Liver (tissue), 8 donors: ENCODE measurements at regions not wholly inside any gene's neighbourhood (a gene's known extent, or its start where the extent isn't known, plus 50 kb on each side); places are given as distances from the start of the nearest gene placed in this dataset.

ENCODE experiments used
- DNase-seq: peaks from one replicate; pipeline ENCODE4 v3.0.0-alpha.2; 2017; ENCODE audit warnings: low spot score
- H3K27ac ChIP-seq, 2 donors: one replicate each; pipeline ENCODE4 v1.7.0; 2013; ENCODE audit warnings: inconsistent platforms in 2 of 2, low read length in 2 of 2, control low read depth in 1 of 2, low read depth in 1 of 2, mild to moderate bottlenecking in 1 of 2
- H3K27me3 ChIP-seq, 4 donors: one replicate each; pipeline versions ENCODE4 v1.6.1 to v1.7.0; 2013; ENCODE audit warnings: low read length in 3 of 4, inconsistent platforms in 1 of 4, mild to moderate bottlenecking in 1 of 4, moderate library complexity in 1 of 4; ENCODE audit not compliant: control insufficient read depth in 4 of 4, insufficient read depth in 4 of 4
- H3K36me3 ChIP-seq, 4 donors: one replicate each; pipeline versions ENCODE4 v1.6.1 to v1.7.0; 2013; ENCODE audit warnings: low read length in 3 of 4, mild to moderate bottlenecking in 3 of 4, low read depth in 1 of 4, moderate library complexity in 1 of 4; ENCODE audit not compliant: control insufficient read depth in 4 of 4, insufficient read depth in 3 of 4
- H3K4me1 ChIP-seq, 4 donors: one replicate each; pipeline versions ENCODE4 v1.6.1 to v1.7.0; 2013; ENCODE audit warnings: low read length in 3 of 4, mild to moderate bottlenecking in 3 of 4, moderate library complexity in 1 of 4; ENCODE audit not compliant: control insufficient read depth in 4 of 4, insufficient read depth in 4 of 4
- H3K4me3 ChIP-seq, 3 donors: one replicate each; pipeline versions ENCODE4 v1.6.1 to v1.7.0; 2013; ENCODE audit warnings: low read length in 3 of 3, control low read depth in 1 of 3, low read depth in 1 of 3, mild to moderate bottlenecking in 1 of 3
- H3K9ac ChIP-seq, 2 donors: one replicate each; pipeline ENCODE4 v1.7.0; 2013; ENCODE audit warnings: low read length in 2 of 2, mild to moderate bottlenecking in 2 of 2, moderate library complexity in 2 of 2, control low read depth in 1 of 2, low read depth in 1 of 2
- H3K9me3 ChIP-seq, 4 donors: one replicate each; pipeline versions ENCODE4 v1.6.1 to v1.7.0; 2013; ENCODE audit warnings: low read length in 3 of 4; ENCODE audit not compliant: control insufficient read depth in 4 of 4
- EGR1 ChIP-seq, 2 donors: IDR thresholded peaks; 2 replicates each; pipeline ENCODE4 v1.6.1; 2016 to 2018; ENCODE audit warnings: antibody characterized with exemption in 2 of 2, low read depth in 2 of 2
- FOXA1 ChIP-seq: IDR thresholded peaks from 2 replicates; pipeline ENCODE4 v1.6.1; 2016; ENCODE audit warnings: antibody characterized with exemption
- FOXA2 ChIP-seq: IDR thresholded peaks from 2 replicates; pipeline ENCODE4 v1.6.1; 2016; ENCODE audit warnings: antibody characterized with exemption
- GABPA ChIP-seq, 2 donors: IDR thresholded peaks in 1 of 2; conservative IDR thresholded peaks in 1 of 2; 2 replicates each; pipeline ENCODE4 v1.6.1; 2016; ENCODE audit warnings: antibody characterized with exemption in 2 of 2, mild to moderate bottlenecking in 1 of 2, moderate library complexity in 1 of 2
- HNF4A ChIP-seq, 2 donors: conservative IDR thresholded peaks; 2 replicates each; pipeline ENCODE4 v1.6.1; 2016; ENCODE audit warnings: antibody characterized with exemption in 2 of 2, mild to moderate bottlenecking in 2 of 2
- HNF4G ChIP-seq: IDR thresholded peaks from 2 replicates; pipeline ENCODE4 v1.6.1; 2016; ENCODE audit warnings: antibody characterized with exemption
- NR2F2 ChIP-seq: IDR thresholded peaks from 2 replicates; pipeline ENCODE4 v1.6.1; 2016; ENCODE audit warnings: antibody characterized with exemption
- RAD21 ChIP-seq, 2 donors: IDR thresholded peaks; 2 replicates each; pipeline ENCODE4 v1.6.1; 2016; ENCODE audit warnings: antibody characterized with exemption in 2 of 2, mild to moderate bottlenecking in 2 of 2
- RXRA ChIP-seq, 2 donors: IDR thresholded peaks; 2 replicates each; pipeline ENCODE4 v1.6.1; 2017 to 2018; ENCODE audit warnings: antibody characterized with exemption in 2 of 2, mild to moderate bottlenecking in 1 of 2
- SP1 ChIP-seq: IDR thresholded peaks from 2 replicates; pipeline ENCODE4 v1.6.1; 2018; ENCODE audit warnings: antibody characterized with exemption, mild to moderate bottlenecking
- TAF1 ChIP-seq: conservative IDR thresholded peaks from 2 replicates; pipeline ENCODE4 v1.6.1; 2016; ENCODE audit warnings: antibody characterized with exemption, mild to moderate bottlenecking
- YY1 ChIP-seq: IDR thresholded peaks from 2 replicates; pipeline ENCODE4 v1.6.1; 2016; ENCODE audit warnings: antibody characterized with exemption, mild to moderate bottlenecking
- WGBS: extraction: QIAGEN DNeasy Blood & Tissue Kit; methylation state at CpG from one replicate; pipeline ENCODE4 v1.1.7; 2013; 5-methylcytosine and 5-hydroxymethylcytosine counted together
- TF ChIP-seq, protein P1 (sequence below): IDR thresholded peaks from 2 replicates; pipeline ENCODE4 v1.6.1; 2016; ENCODE audit warnings: antibody characterized with exemption
- TF ChIP-seq, protein P2 (sequence below): IDR thresholded peaks from 2 replicates; pipeline ENCODE4 v1.6.1; 2016; ENCODE audit warnings: antibody characterized with exemption, mild to moderate bottlenecking
- TF ChIP-seq, protein P3 (sequence below): fragments of 150-350 bp; IDR thresholded peaks from 2 replicates; pipeline ENCODE4 v1.5.1; 2017; ENCODE audit warnings: improper control_type of control experiment, low read depth, low read length; ENCODE audit not compliant: missing input control
- donor health status: healthy.
- donor health status: healthy.
- donor health status: healthy.
- donor health status: healthy.
- donor health status: healthy.

DNA sequence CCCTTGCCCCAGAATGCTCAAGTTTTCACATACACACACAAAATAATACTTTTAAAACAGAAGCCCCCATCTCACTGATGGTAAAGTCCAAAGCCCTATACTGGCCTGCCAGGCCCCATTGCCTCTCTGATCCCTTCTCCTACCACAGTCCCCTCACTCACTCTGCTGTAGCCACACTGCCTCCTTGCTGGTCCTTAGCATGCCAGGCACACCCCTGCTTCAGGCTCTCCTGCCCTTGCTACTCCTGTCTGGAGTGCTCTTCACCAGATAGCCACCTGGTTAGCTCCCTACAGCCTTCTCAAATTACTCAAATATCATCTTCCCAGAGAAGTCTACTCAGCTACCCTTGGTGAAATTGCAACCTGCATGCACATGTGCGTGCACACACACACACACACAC lies 177.5 kb downstream of the C5orf15 start:
- no peak for TF ChIP-seq TAF1
- TF ChIP-seq EGR1 (IDR thresholded peaks at IDR 0.05; ENCODE audit: low read depth in 2 of 2): no peak
- no peak for TF ChIP-seq FOXA2
- no peak for TF ChIP-seq FOXA1
- no peak for DNase-seq
- Histone ChIP-seq H3K27ac (no peak overlapping the region), H3K36me3 (no peaks in the 10 kb centered on the region), H3K4me3 (no peak overlapping the region), H3K9me3 (no peaks in the 10 kb centered on the region), H3K9ac (no peak overlapping the region), H3K4me1 (peaks cover 0 to 7% (median 0%) of the 10 kb centered on the region in 4 donors), H3K27me3 (no peaks in the 10 kb centered on the region)
- 94% methylated on average over 1 of the region's 1 CpG for WGBS

DNA sequence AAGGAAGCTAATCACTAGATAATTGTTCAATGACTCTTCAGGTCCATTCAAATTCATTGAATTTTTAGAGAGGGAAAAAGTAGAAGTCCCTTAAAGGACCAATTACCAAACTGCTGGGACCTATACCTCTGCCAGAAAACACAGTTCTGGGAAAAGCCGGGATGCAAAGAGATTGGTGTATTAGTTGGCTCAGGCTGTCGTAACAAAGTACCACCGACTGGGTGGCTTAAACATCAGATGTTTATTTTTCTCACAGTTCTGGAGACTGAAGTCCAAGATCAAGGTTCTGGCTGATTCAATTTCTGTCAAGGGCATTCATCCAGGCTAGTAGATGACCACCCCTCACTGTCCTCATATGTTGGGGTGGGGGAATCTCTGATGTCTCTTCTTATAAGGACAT lies 177.1 kb upstream of the FSTL4 start:
- Histone ChIP-seq H3K27ac (no peak overlapping the region), H3K9me3 (no peaks in the 10 kb centered on the region), H3K36me3 (no peaks in the 10 kb centered on the region), H3K4me1 (peaks cover 0 to 7% (median 0%) of the 10 kb centered on the region in 4 donors), H3K4me3 (no peak overlapping the region), H3K9ac (no peak overlapping the region), H3K27me3 (no peaks in the 10 kb centered on the region)
- TF ChIP-seq HNF4A (conservative IDR thresholded peaks at IDR 0.05) (peak; percentile 22 to 47), FOXA2 (no peak)
- no peak for DNase-seq
- 31% methylated on average over 3 of the region's 3 CpGs for WGBS

DNA sequence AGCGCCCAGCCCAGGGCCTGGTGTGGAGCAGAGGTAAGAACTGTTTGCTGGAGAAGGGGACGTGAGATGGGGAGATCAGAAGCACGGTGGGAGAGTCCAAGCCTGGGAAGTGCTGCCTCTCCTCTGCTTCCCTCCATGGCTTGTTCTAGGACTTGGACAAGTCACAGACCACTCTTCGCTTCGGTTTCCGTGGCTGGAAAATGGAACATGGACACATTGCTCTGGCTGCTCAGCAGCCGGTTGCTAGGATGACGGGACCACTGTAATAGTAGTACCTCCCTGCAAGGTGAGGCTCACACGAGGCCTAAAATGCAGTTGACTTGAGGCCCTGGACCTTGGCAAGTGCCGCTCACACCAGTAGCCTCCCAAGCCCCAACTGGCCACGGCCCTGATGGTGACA lies 175.8 kb upstream of the FSTL4 start:
- H3K36me3 ChIP-seq: no peaks in the 10 kb centered on the region
- no peak overlapping the region for H3K9ac ChIP-seq
- no peaks in the 10 kb centered on the region for H3K27me3 ChIP-seq
- TF ChIP-seq HNF4A (conservative IDR thresholded peaks at IDR 0.05) (no peak), FOXA2 (no peak), SP1 (no peak), RAD21 (IDR thresholded peaks at IDR 0.05) (no peak), NR2F2 (no peak), TAF1 (no peak), RXRA (IDR thresholded peaks at IDR 0.05) (no peak), HNF4G (no peak), FOXA1 (no peak), GABPA (IDR thresholded peaks at IDR 0.05 in 1 of 2, conservative IDR thresholded peaks at IDR 0.05 in 1 of 2) (no peak), YY1 (no peak)
- TF ChIP-seq, protein P1, sequence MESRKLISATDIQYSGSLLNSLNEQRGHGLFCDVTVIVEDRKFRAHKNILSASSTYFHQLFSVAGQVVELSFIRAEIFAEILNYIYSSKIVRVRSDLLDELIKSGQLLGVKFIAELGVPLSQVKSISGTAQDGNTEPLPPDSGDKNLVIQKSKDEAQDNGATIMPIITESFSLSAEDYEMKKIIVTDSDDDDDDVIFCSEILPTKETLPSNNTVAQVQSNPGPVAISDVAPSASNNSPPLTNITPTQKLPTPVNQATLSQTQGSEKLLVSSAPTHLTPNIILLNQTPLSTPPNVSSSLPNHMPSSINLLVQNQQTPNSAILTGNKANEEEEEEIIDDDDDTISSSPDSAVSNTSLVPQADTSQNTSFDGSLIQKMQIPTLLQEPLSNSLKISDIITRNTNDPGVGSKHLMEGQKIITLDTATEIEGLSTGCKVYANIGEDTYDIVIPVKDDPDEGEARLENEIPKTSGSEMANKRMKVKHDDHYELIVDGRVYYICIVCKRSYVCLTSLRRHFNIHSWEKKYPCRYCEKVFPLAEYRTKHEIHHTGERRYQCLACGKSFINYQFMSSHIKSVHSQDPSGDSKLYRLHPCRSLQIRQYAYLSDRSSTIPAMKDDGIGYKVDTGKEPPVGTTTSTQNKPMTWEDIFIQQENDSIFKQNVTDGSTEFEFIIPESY: no peak
- TF ChIP-seq, protein P2, sequence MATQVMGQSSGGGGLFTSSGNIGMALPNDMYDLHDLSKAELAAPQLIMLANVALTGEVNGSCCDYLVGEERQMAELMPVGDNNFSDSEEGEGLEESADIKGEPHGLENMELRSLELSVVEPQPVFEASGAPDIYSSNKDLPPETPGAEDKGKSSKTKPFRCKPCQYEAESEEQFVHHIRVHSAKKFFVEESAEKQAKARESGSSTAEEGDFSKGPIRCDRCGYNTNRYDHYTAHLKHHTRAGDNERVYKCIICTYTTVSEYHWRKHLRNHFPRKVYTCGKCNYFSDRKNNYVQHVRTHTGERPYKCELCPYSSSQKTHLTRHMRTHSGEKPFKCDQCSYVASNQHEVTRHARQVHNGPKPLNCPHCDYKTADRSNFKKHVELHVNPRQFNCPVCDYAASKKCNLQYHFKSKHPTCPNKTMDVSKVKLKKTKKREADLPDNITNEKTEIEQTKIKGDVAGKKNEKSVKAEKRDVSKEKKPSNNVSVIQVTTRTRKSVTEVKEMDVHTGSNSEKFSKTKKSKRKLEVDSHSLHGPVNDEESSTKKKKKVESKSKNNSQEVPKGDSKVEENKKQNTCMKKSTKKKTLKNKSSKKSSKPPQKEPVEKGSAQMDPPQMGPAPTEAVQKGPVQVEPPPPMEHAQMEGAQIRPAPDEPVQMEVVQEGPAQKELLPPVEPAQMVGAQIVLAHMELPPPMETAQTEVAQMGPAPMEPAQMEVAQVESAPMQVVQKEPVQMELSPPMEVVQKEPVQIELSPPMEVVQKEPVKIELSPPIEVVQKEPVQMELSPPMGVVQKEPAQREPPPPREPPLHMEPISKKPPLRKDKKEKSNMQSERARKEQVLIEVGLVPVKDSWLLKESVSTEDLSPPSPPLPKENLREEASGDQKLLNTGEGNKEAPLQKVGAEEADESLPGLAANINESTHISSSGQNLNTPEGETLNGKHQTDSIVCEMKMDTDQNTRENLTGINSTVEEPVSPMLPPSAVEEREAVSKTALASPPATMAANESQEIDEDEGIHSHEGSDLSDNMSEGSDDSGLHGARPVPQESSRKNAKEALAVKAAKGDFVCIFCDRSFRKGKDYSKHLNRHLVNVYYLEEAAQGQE: no peak
- TF ChIP-seq, protein P3, sequence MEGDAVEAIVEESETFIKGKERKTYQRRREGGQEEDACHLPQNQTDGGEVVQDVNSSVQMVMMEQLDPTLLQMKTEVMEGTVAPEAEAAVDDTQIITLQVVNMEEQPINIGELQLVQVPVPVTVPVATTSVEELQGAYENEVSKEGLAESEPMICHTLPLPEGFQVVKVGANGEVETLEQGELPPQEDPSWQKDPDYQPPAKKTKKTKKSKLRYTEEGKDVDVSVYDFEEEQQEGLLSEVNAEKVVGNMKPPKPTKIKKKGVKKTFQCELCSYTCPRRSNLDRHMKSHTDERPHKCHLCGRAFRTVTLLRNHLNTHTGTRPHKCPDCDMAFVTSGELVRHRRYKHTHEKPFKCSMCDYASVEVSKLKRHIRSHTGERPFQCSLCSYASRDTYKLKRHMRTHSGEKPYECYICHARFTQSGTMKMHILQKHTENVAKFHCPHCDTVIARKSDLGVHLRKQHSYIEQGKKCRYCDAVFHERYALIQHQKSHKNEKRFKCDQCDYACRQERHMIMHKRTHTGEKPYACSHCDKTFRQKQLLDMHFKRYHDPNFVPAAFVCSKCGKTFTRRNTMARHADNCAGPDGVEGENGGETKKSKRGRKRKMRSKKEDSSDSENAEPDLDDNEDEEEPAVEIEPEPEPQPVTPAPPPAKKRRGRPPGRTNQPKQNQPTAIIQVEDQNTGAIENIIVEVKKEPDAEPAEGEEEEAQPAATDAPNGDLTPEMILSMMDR: no peak
- no peaks in the 10 kb centered on the region for H3K9me3 ChIP-seq
- 95% methylated on average over 11 of the region's 11 CpGs for WGBS
- no peak overlapping the region for H3K27ac ChIP-seq
- no peak for DNase-seq
- H3K4me3 ChIP-seq: no peak overlapping the region
- peaks cover 0 to 7% (median 0%) of the 10 kb centered on the region in 4 donors for H3K4me1 ChIP-seq
